ENCODE measurements at regions not wholly inside any gene's neighbourhood (a gene's known extent, or its start where the extent isn't known, plus 50 kb on each side); places are given as distances from the start of the nearest gene placed in this dataset.

GRCh38 chr7:51644216-51644615 lies 327.6 kb upstream of the COBL start:
- Histone ChIP-seq H3K36me3 (ENCODE audit: control insufficient read depth in 2 of 2, insufficient read depth in 1 of 2, low read length in 2 of 2) (no peaks in the 10 kb centered on the region), H3K4me1 (ENCODE audit: control insufficient read depth, insufficient read depth, low read length) (peaks cover 23% of the 10 kb centered on the region), H3K27ac (ENCODE audit: extremely low read depth, low read depth, low read length) (no peak overlapping the region), H3K9me3 (ENCODE audit: control insufficient read depth, insufficient read depth, low read depth, low read length) (no peaks in the 10 kb centered on the region), H3K4me3 (ENCODE audit: low read depth, low read length) (no peak overlapping the region)
- POLR2A ChIA-PET = no interaction called here
- TF ChIP-seq ZNF398 (tag by site-specific recombination; IDR thresholded peaks at IDR 0.05) (no peak), ZNF449 (tag by site-specific recombination; IDR thresholded peaks at IDR 0.05) (no peak), ZBTB1 (tag by site-specific recombination; IDR thresholded peaks at IDR 0.05) (no peak), YY1 (tag by site-specific recombination; IDR thresholded peaks at IDR 0.05) (no peak), ZSCAN30 (tag by site-specific recombination; IDR thresholded peaks at IDR 0.05) (no peak), PRDM1 (tag by site-specific recombination; IDR thresholded peaks at IDR 0.05) (no peak), ZNF138 (tag by site-specific recombination; IDR thresholded peaks at IDR 0.05; ENCODE audit: borderline replicate concordance) (no peak)
- CTCF ChIA-PET = no interaction called here

GRCh38 chr7:51640841-51641240 lies 324.2 kb upstream of the COBL start:
- H3K4me3 ChIP-seq (ENCODE audit: low read depth, low read length) = no peak overlapping the region
- TF ChIP-seq ZNF645 (tag by site-specific recombination; IDR thresholded peaks at IDR 0.05) (no peak), MZF1 (tag by site-specific recombination; IDR thresholded peaks at IDR 0.05; ENCODE audit: borderline replicate concordance) (no peak), ZBTB44 (tag by site-specific recombination; IDR thresholded peaks at IDR 0.05) (no peak), FEZF1 (tag by site-specific recombination; IDR thresholded peaks at IDR 0.05) (no peak), ZNF792 (tag by site-specific recombination; IDR thresholded peaks at IDR 0.05) (no peak), ZNF311 (tag by site-specific recombination; IDR thresholded peaks at IDR 0.05; ENCODE audit: borderline replicate concordance) (no peak), TSHZ1 (tag by site-specific recombination; IDR thresholded peaks at IDR 0.05; ENCODE audit: borderline replicate concordance) (no peak), MYNN (tag by site-specific recombination; IDR thresholded peaks at IDR 0.05; ENCODE audit: borderline replicate concordance) (no peak), RBAK (tag by site-specific recombination; IDR thresholded peaks at IDR 0.05) (no peak), ZNF530 (tag by site-specific recombination; IDR thresholded peaks at IDR 0.05; ENCODE audit: low read depth) (no peak), ZNF24 (tag by site-specific recombination; IDR thresholded peaks at IDR 0.05) (no peak), ZNF776 (tag by site-specific recombination; IDR thresholded peaks at IDR 0.05; ENCODE audit: borderline replicate concordance) (no peak), ZNF658 (tag by site-specific recombination; IDR thresholded peaks at IDR 0.05) (no peak), ZNF76 (tag by site-specific recombination; IDR thresholded peaks at IDR 0.05; ENCODE audit: borderline replicate concordance, low read depth) (no peak), ZNF843 (tag by site-specific recombination; IDR thresholded peaks at IDR 0.05) (no peak)
- no peaks in the 10 kb centered on the region for H3K9me3 ChIP-seq (ENCODE audit: control insufficient read depth, insufficient read depth, low read depth, low read length)
- peaks cover 18% of the 10 kb centered on the region for H3K4me1 ChIP-seq (ENCODE audit: control insufficient read depth, insufficient read depth, low read length)
- POLR2A ChIA-PET = no interaction called here
- CTCF ChIA-PET = no interaction called here
- no peaks in the 10 kb centered on the region for H3K36me3 ChIP-seq (ENCODE audit: control insufficient read depth in 2 of 2, insufficient read depth in 1 of 2, low read length in 2 of 2)
- H3K27ac ChIP-seq (ENCODE audit: extremely low read depth, low read depth, low read length) = no peak overlapping the region

All from HEK293 (cell line).